NT2/D1 (cell line): ENCODE measurements at regions not wholly inside any gene's neighbourhood (a gene's known extent, or its start where the extent isn't known, plus 50 kb on each side); places are given as distances from the start of the nearest gene placed in this dataset.

Experiments used
- DNase-seq: peaks from one replicate; pipeline ENCODE4 v3.0.0-alpha.2; 2011; ENCODE audit warnings: low read depth, low spot score
- H3K27me3 ChIP-seq: 2 replicates; pipeline ENCODE4 v1.6.0; 2011; ENCODE audit warnings: mild to moderate bottlenecking; ENCODE audit not compliant: insufficient read length, insufficient read depth
- H3K36me3 ChIP-seq: 2 replicates; pipeline ENCODE4 v1.6.1; 2011; ENCODE audit warnings: mild to moderate bottlenecking, low read length, mixed read lengths; ENCODE audit not compliant: insufficient read depth, insufficient read length
- H3K4me1 ChIP-seq: 2 replicates; pipeline ENCODE4 v1.5.1; 2011; ENCODE audit not compliant: insufficient read depth, insufficient read length
- H3K4me3 ChIP-seq: 2 replicates; pipeline ENCODE4 v1.5.1; 2011; ENCODE audit warnings: low read depth; ENCODE audit not compliant: insufficient read length
- H3K9ac ChIP-seq: 2 replicates; pipeline ENCODE4 v1.6.0; 2011; ENCODE audit warnings: low read depth; ENCODE audit not compliant: insufficient read length
- H3K9me3 ChIP-seq: 2 replicates; pipeline ENCODE4 v1.5.1; 2011; ENCODE audit warnings: mild to moderate bottlenecking, low read length; ENCODE audit not compliant: insufficient read depth
- SUZ12 ChIP-seq: IDR thresholded peaks from 2 replicates; pipeline ENCODE4 v1.6.1; 2011; ENCODE audit not compliant: insufficient read length, insufficient read depth; ENCODE audit errors: extremely low read depth
- YY1 ChIP-seq: IDR thresholded peaks from 2 replicates; pipeline ENCODE4 v1.6.1; 2011; ENCODE audit not compliant: insufficient read length, insufficient read depth
- ZNF274 ChIP-seq: IDR thresholded peaks from 2 replicates; pipeline ENCODE4 v1.6.1; 2011; ENCODE audit warnings: mild to moderate bottlenecking, low read depth, low read length

DNA sequence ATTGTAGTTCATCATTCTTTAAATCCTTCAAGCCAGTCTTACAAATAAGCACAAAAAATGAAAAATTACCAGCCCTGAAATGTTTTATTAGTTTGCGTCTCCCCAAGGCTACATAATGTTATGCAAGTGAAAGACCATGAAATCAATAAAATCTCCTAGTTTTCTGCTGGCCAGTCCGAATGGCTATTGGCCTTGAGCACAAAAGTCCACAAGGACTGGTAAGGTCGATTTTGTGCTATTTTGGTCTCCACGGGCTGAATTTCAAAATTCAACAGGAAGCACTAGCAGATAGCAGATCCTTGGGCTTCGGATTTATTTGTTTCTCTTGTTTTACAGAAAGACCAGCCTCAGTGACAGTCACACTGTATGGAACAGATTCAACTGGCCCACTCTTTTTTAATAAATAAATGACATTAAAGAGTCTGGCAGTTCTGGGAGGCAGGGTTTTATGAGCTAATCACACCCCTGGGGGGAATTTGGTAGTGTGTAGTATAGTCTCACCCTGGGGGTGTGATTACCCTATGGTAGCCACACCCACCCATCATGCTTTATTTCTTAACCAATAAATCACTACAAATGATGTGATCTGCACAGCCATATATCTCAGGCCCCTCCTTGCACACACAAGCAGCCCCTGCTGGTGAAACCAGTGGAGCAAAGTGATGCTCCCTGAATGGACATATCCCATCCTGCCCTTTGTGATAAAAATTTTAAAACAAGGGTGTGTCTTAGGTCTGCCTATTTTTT lies 51.1 kb upstream of the TMEM33 start:
- H3K9me3 ChIP-seq, result no peaks in the 10 kb centered on the region
- no peak overlapping the region for H3K4me3 ChIP-seq

DNA sequence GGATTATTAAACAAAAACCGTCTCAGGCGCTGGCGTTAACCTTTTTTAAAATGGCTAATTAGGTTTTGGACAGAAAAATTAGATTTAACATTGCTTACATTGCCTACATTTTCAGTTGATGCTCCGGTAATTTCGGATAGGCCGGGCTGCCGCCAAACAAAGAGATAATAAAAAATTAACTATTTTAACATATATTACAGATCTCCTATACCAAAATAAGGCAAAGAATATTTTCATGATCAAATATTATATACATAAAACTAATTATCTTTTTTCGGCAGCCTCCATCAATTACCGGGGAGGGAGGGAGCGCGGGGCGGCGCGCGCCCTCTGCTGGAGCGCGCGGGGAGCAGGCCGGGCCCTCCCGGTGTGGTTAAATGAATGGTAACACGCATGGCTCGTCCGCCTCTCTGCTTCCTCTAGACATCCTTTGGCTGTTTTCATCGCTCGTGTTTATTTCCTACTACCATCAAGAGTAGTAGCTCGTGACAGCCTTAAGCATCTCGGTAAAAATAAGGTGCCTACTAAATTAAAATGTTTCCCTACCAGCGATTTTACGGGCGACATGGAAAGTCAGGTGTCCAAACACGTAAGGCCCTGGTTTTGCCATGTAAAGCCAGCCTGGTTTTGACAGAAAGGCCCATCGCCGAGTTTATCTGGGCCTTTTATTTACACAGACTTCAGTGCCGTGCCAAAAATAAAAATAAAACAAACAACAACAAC lies 52.4 kb upstream of the TMEM33 start:
- Histone ChIP-seq H3K9me3 (no peaks in the 10 kb centered on the region), H3K4me1 (peaks cover 2% of the 10 kb centered on the region), H3K27me3 (peaks cover 72% of the 10 kb centered on the region), H3K4me3 (peak overlapping the region; percentile 39), H3K36me3 (no peaks in the 10 kb centered on the region), H3K9ac (no peak overlapping the region)
- DNase-seq, result no peak
- no peak for TF ChIP-seq YY1
- no peak for TF ChIP-seq SUZ12
- TF ChIP-seq ZNF274, result no peak

More for the DNA sequence above, 51.1 kb upstream of the TMEM33 start:
- TF ChIP-seq SUZ12 (no peak), ZNF274 (no peak), YY1 (no peak)
- peaks cover 2% of the 10 kb centered on the region for H3K4me1 ChIP-seq
- no peak for DNase-seq
- no peaks in the 10 kb centered on the region for H3K36me3 ChIP-seq
- peaks cover 58% of the 10 kb centered on the region for H3K27me3 ChIP-seq
- no peak overlapping the region for H3K9ac ChIP-seq

DNA sequence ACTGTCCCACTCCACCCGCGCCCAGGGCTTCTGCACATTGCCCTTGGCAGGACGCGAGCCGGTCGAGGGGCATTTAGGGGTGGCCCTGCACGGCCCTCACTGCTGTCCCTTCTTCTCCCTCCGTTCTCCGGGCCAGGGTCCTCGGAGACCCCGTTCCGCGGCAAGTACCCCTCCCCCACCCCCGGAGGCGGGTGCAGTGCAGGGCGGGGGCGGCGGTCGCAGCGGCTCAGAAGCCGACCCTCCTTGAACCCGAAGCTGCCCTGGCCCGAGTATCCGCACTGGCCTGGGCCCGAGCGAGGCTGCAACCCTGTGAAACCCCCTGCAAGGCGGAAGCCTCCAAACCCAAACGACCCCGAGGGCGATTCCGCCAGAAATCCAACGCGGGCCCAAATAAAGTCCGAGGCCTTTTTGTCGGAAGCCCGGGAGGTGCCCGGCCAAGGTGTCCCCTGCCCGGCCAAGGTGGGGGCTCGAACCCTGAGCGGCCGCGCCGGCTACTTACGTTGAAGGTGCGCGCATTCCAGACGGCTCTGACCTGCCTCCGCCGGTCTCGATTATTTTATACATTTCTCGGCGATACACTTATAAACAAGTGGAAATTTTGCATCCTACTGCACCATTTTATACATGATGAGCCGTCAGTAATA lies 53.1 kb upstream of the TMEM33 start:
- no peaks in the 10 kb centered on the region for H3K9me3 ChIP-seq
- no peaks in the 10 kb centered on the region for H3K36me3 ChIP-seq
- H3K27me3 ChIP-seq, result peaks cover 78% of the 10 kb centered on the region
- peaks cover 2% of the 10 kb centered on the region for H3K4me1 ChIP-seq
- TF ChIP-seq ZNF274 (no peak), YY1 (no peak), SUZ12 (no peak)
- H3K9ac ChIP-seq, result no peak overlapping the region
- DNase-seq, result no peak
- H3K4me3 ChIP-seq, result peak overlapping the region; percentile 39

DNA sequence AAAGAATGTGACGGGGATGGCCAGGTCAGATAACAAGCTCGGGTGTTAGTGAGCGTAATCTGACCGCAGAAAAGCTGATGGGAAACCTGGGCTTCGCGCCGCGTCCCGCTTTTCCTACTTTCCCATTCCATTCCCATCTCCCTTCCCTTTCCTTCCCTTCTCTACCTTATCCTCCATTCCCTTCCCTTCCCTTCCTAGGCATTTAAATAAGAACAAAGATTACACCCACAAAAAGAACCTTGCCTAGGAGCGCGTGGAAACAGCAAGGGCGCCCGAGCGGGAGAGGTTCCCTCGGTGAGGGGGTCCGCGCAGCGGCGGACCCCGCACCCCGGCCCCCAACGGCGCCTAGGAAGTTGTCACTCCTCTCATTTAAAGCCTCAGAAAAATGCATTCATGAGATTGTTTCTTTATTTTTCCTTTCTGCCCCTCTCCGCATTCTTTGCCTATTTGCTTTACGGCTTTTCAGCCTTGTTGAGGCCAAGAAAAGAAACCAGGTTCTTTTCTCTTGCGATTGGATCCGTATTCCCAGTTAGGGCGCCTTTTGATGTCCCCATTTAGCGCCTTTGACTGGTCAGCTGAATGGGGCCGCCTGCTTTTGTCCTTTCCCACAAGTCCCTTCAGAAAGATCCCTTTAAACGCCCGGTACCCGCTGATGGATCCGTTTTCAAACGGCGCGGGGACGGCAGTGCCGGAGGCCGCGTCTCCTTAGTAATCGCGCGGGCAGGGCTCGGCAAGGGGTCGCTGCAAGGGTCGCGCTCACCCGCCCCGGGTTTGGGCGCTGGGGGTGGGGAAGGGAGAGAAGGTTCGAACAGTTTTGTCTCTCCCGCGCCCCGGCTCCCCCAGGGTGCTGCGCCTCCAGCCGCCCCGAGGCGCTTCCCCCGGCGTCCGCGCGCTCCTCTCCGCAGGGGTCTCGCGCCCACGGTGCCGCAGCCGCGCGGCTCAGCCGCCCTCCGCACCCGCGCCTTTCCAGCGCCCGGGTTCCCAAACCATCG lies 54.1 kb upstream of the TMEM33 start:
- H3K27me3 ChIP-seq, result peaks cover 88% of the 10 kb centered on the region
- no peak for DNase-seq
- TF ChIP-seq YY1, result no peak
- no peak for TF ChIP-seq SUZ12
- peak overlapping the region; percentile 3 for H3K9ac ChIP-seq
- H3K9me3 ChIP-seq, result no peaks in the 10 kb centered on the region
- H3K36me3 ChIP-seq, result no peaks in the 10 kb centered on the region
- H3K4me3 ChIP-seq, result peak overlapping the region; percentile 39
- peaks cover 2% of the 10 kb centered on the region for H3K4me1 ChIP-seq

DNA sequence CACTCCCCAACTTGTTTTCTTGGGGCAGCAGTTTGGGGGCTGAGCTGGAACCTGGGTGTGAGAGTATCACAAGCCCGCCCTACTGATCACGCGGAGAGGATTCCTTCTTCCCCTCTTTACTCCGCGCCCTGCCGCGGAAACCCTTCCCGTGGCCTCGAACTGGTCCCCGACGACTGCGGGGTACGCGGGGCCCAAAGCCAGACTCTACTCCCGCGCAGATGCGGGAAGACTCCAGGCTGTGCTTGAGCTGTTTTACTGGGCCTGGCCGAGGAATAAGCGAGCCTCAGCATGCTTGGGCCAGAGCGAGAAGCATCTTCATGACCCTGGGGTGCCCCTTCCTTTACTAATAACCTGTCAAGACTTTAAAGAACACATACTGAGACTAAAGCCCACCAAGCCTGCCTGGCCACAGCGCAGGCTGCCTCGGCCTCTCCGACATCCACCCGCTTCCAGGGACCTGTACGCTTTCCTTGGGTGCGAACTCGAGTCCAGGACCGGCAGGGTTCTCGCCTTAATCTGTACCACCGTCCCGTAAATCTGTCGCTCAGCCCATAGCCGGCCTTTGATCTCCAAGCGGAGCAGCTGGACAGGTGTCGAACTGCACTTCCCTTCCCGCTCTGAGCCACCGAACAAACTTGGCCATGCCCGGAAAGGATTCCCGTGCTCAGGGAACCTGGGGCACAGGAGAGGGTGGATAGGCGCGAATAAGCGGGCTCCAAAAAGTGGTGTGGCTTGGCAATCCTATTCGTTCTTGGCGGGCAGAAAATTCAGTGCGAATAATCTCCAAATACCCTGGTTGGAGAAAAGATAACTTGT lies 55.0 kb upstream of the TMEM33 start:
- no peaks in the 10 kb centered on the region for H3K9me3 ChIP-seq
- H3K4me3 ChIP-seq, result no peak overlapping the region
- H3K27me3 ChIP-seq, result peaks cover 92% of the 10 kb centered on the region
- DNase-seq, result no peak
- H3K4me1 ChIP-seq, result peaks cover 2% of the 10 kb centered on the region
- H3K9ac ChIP-seq, result no peak overlapping the region
- peak; percentile 95 for TF ChIP-seq SUZ12
- TF ChIP-seq YY1, result no peak
- no peaks in the 10 kb centered on the region for H3K36me3 ChIP-seq

DNA sequence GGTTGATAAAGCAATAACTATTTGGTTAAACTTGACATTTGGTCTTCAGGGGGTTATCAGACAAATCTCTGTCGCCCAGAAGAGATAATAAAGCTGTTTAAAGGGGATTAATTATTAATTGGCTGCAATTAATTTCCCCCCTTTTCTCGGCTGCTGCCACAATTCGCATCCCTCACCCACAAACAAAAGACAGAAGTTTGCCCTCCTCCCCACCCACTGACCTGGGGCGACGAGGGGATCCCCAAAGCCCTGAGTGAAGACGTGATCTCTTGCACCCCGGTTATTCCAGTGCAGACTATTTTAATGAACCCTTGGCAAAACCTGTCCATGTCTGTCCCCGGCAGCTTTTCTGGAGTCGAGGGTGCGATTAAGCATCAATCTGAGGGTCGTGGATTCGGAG lies 55.7 kb upstream of the TMEM33 start:
- TF ChIP-seq ZNF274 (no peak), YY1 (no peak), SUZ12 (peak; percentile 85)
- H3K9me3 ChIP-seq, result no peaks in the 10 kb centered on the region
- no peak overlapping the region for H3K9ac ChIP-seq
- no peak for DNase-seq
- H3K4me3 ChIP-seq, result no peak overlapping the region
- no peaks in the 10 kb centered on the region for H3K36me3 ChIP-seq
- H3K27me3 ChIP-seq, result peaks cover 98% of the 10 kb centered on the region
- peaks cover 2% of the 10 kb centered on the region for H3K4me1 ChIP-seq
